OCI-LY3 (cell line): ENCODE measurements at regions not wholly inside any gene's neighbourhood (a gene's known extent, or its start where the extent isn't known, plus 50 kb on each side); places are given as distances from the start of the nearest gene placed in this dataset.
"Not testable (repeated sequence)": the region's sequence is repeated elsewhere in the genome, so short reads cannot be mapped to it uniquely, and the experiment has no call there.

Source experiments
- H2AFZ ChIP-seq: fragments of 200-600, 300-600 bp; shearing (Covaris generic); 2 replicates; pipeline ENCODE4 v1.6.0; 2014; ENCODE audit warnings: antibody characterized with exemption, low read depth, low read length
- H3K27ac ChIP-seq: fragments of 200-600, 300-600 bp; sonication (generic); 2 replicates; pipeline ENCODE4 v1.5.1; 2014; ENCODE audit warnings: mild to moderate bottlenecking, low read length, moderate library complexity, mixed read lengths
- H3K27me3 ChIP-seq: fragments of 200-600, 300-600 bp; sonication (generic); 2 replicates; pipeline ENCODE4 v1.6.1; 2014; ENCODE audit warnings: low read depth, low read length, mixed read lengths
- H3K36me3 ChIP-seq: fragments of 200-600, 300-600 bp; sonication (generic); replicated peaks from 2 replicates; pipeline ENCODE3; 2014; ENCODE audit warnings: low read depth, low read length, mixed read lengths
- H3K4me1 ChIP-seq: fragments of 300-600, 200-600 bp; sonication (generic); 2 replicates; pipeline ENCODE4 v1.6.1; 2014; ENCODE audit warnings: low read length, mixed read lengths
- H3K4me2 ChIP-seq: fragments of 200-600, 300-600 bp; sonication (generic); 2 replicates; pipeline ENCODE4 v1.6.1; 2014; ENCODE audit warnings: low read length, mixed read lengths
- H3K4me3 ChIP-seq: fragments of 300-600, 200-600 bp; sonication (generic); 2 replicates; pipeline ENCODE4 v1.5.1; 2014; ENCODE audit warnings: antibody characterized with exemption, mild to moderate bottlenecking, low read length, moderate library complexity
- H3K79me2 ChIP-seq: fragments of 300-600, 200-600 bp; shearing (Covaris generic); 2 replicates; pipeline ENCODE4 v1.6.1; 2014; ENCODE audit warnings: mild to moderate bottlenecking, low read length, mixed read lengths
- H3K9ac ChIP-seq: fragments of 300-600, 200-600 bp; shearing (Covaris generic); 2 replicates; pipeline ENCODE4 v1.6.0; 2014; ENCODE audit warnings: mild to moderate bottlenecking, low read length, moderate library complexity
- H3K9me3 ChIP-seq: fragments of 200-600, 300-600 bp; shearing (Covaris generic); 2 replicates; pipeline ENCODE4 v1.6.1; 2014; ENCODE audit warnings: low read length, mixed read lengths; ENCODE audit not compliant: insufficient read depth
- H4K20me1 ChIP-seq: fragments of 200-600, 300-600 bp; sonication (generic); 2 replicates; pipeline ENCODE4 v1.6.1; 2016; ENCODE audit warnings: low read length, mixed read lengths; ENCODE audit not compliant: insufficient read depth
- EZH2phosphoT487 ChIP-seq: fragments of 200-600 bp; shearing (Covaris generic); IDR thresholded peaks from 2 replicates; pipeline ENCODE4 v1.6.1; 2018; ENCODE audit warnings: antibody characterized with exemption, mixed run types, low read depth
- TF ChIP-seq, protein P1 (sequence below): fragments of 200-600, 300-600 bp; sonication (generic); IDR thresholded peaks from 2 replicates; pipeline ENCODE4 v1.5.1; 2014; ENCODE audit warnings: antibody characterized with exemption, low read length, low read depth

DNA sequence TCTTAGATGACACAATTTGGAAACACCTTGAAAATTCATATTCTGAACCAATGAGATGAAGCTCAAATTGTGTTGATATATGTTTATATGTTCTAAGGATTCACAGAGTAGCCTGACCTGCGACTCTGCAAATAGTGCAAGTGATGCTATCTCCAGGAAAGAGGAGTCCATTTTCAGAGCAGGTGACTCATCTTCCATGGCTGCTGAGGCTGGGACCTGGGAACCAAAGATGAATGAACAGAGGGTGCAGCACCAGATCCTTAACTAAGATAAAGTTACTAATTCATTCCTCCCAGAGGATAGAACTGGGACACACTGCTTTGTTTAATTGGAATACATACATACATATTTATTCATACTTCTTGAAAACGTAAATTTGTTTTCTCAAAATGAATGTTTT is 240.6 kb upstream of the SEMA3C start:
- no peak overlapping the region for H3K9ac ChIP-seq
- H2AFZ ChIP-seq = no peak overlapping the region
- no peaks in the 10 kb centered on the region for H3K79me2 ChIP-seq
- H3K36me3 ChIP-seq = no peaks in the 10 kb centered on the region
- no peaks in the 10 kb centered on the region for H3K9me3 ChIP-seq
- H4K20me1 ChIP-seq = no peaks in the 10 kb centered on the region
- H3K4me3 ChIP-seq = no peak overlapping the region
- H3K4me1 ChIP-seq = peaks cover 49% of the 10 kb centered on the region
- H3K27me3 ChIP-seq = peaks cover 6% of the 10 kb centered on the region; the same call in 1 of the 2 replicates
- H3K4me2 ChIP-seq = no peak overlapping the region
- TF ChIP-seq EZH2phosphoT487 = no peak
- TF ChIP-seq, protein P1, sequence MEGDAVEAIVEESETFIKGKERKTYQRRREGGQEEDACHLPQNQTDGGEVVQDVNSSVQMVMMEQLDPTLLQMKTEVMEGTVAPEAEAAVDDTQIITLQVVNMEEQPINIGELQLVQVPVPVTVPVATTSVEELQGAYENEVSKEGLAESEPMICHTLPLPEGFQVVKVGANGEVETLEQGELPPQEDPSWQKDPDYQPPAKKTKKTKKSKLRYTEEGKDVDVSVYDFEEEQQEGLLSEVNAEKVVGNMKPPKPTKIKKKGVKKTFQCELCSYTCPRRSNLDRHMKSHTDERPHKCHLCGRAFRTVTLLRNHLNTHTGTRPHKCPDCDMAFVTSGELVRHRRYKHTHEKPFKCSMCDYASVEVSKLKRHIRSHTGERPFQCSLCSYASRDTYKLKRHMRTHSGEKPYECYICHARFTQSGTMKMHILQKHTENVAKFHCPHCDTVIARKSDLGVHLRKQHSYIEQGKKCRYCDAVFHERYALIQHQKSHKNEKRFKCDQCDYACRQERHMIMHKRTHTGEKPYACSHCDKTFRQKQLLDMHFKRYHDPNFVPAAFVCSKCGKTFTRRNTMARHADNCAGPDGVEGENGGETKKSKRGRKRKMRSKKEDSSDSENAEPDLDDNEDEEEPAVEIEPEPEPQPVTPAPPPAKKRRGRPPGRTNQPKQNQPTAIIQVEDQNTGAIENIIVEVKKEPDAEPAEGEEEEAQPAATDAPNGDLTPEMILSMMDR = no peak
- no peak overlapping the region for H3K27ac ChIP-seq

DNA sequence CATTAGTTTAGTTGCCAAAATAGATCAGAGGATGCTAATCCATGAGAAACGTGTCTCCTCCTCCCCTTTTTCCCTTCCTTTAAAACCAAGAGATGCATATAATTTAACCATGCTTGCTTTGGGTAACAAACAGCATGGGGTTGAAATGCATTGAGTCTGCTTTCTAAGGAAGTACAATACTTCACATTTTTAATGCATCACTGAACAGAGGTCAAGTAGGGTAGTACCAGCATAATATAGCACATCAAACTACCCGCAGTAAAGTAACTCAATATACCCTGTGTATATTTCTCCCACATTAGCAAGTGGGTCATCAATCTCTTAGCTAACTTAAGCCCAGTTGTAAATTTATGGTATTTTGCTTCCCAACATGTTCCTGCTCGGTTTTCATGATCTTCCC is 239.3 kb upstream of the SEMA3C start:
- Histone ChIP-seq H3K27ac (no peak overlapping the region), H4K20me1 (no peaks in the 10 kb centered on the region), H3K27me3 (peaks cover 6% of the 10 kb centered on the region; the same call in 1 of the 2 replicates), H3K79me2 (no peaks in the 10 kb centered on the region), H3K9ac (no peak overlapping the region), H3K9me3 (no peaks in the 10 kb centered on the region), H3K36me3 (no peaks in the 10 kb centered on the region), H2AFZ (no peak overlapping the region), H3K4me3 (no peak overlapping the region), H3K4me2 (no peak overlapping the region), H3K4me1 (peaks cover 42% of the 10 kb centered on the region)
- TF ChIP-seq, protein P1 = no peak
- TF ChIP-seq EZH2phosphoT487 = no peak

DNA sequence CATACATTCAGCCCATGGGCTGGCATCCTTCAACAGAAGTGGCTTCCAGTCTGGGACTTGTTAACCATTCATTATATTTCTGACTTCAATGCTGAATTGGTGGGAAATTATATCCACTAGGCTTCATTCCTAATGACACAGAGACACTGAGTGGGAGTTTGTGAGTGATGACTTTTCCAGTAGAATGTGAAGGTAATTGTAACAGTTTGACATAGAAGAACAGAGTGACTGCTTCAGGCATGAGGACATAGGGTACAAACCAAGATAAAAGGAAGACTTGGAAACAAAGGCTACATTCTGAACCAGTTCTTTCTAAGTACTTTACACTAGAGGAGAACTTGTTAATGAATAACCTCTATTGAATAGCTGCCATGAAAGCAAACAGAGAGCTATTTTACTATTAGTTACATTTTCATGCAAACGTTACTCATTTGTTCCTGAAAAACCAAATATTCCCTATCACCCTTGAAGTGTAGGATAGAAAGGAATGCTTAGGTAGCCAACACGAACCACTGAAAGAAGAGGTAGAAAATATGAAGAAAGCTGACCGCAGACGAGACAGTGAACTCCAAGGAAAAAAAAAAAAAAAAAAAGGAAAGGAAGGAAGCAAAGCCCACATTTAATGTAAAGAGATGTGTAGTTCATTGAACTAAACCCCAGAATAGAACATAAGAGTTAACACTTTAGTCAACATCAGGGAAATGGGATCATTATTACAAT is 237.0 kb upstream of the SEMA3C start:
- no peaks in the 10 kb centered on the region for H3K9me3 ChIP-seq
- H2AFZ ChIP-seq = no peak overlapping the region
- H3K4me3 ChIP-seq = no peak overlapping the region
- TF ChIP-seq, protein P1 = no peak
- no peak for TF ChIP-seq EZH2phosphoT487
- peaks cover 6% of the 10 kb centered on the region; the same call in 1 of the 2 replicates for H3K27me3 ChIP-seq
- no peaks in the 10 kb centered on the region for H4K20me1 ChIP-seq
- H3K4me1 ChIP-seq = peaks cover 20% of the 10 kb centered on the region
- H3K9ac ChIP-seq = no peak overlapping the region
- no peaks in the 10 kb centered on the region for H3K79me2 ChIP-seq
- H3K27ac ChIP-seq = no peak overlapping the region
- no peak overlapping the region for H3K4me2 ChIP-seq
- H3K36me3 ChIP-seq = no peaks in the 10 kb centered on the region

DNA sequence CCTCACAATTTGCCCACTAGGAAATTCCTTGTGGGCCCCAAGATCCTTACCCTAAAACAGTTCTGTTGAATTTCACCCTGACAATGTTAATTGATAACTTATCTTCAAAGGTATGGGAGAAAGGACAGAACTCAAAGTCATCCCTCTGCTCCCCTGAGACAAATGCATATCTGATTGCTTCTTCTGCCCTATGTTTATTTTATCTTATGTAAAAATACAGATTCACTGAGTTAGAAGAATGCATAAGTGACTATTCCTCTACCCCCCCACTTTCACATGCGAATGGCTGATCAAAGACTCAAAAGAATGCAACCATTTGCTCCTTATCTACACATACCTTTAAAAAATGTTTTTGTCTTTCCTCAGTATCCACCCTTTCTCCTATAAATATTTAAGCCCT is 235.7 kb upstream of the SEMA3C start:
- TF ChIP-seq, protein P1 = no peak
- TF ChIP-seq EZH2phosphoT487 = no peak
- no peak overlapping the region for H3K9ac ChIP-seq
- no peak overlapping the region for H3K4me3 ChIP-seq
- no peak overlapping the region for H3K4me2 ChIP-seq
- H3K36me3 ChIP-seq = no peaks in the 10 kb centered on the region
- peaks cover 20% of the 10 kb centered on the region for H3K4me1 ChIP-seq
- H3K79me2 ChIP-seq = no peaks in the 10 kb centered on the region
- no peak overlapping the region for H3K27ac ChIP-seq
- no peaks in the 10 kb centered on the region for H4K20me1 ChIP-seq
- no peak overlapping the region for H2AFZ ChIP-seq
- H3K9me3 ChIP-seq = no peaks in the 10 kb centered on the region
- peaks cover 6% of the 10 kb centered on the region; the same call in 1 of the 2 replicates for H3K27me3 ChIP-seq

DNA sequence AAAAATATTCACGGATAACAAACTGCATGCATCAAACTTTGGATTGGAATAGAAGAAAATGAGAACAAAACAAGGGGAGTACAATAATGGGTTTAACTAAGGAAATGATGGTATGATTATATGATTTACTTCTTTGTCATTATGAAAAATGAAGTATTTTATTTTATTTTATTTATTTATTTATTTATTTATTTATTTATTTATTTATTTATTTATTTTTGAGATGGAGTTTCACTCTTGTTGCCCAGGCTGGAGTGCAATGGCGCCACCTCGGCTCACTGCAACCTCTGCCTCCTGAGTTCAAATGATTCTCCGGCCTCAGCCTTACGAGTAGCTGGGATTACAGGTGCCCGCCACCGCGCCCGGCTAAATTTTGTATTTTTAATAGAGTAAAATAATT is 234.1 kb upstream of the SEMA3C start:
- not testable (repeated sequence) for H3K4me3 ChIP-seq, H3K27me3 ChIP-seq, H3K4me2 ChIP-seq, H2AFZ ChIP-seq, H4K20me1 ChIP-seq, H3K27ac ChIP-seq, H3K36me3 ChIP-seq, H3K9ac ChIP-seq, H3K9me3 ChIP-seq, H3K79me2 ChIP-seq
- peaks cover 14% of the 10 kb centered on the region for H3K4me1 ChIP-seq
